ENCODE measurements at regions not wholly inside any gene's neighbourhood (a gene's known extent, or its start where the extent isn't known, plus 50 kb on each side); places are given as distances from the start of the nearest gene placed in this dataset.

DNA sequence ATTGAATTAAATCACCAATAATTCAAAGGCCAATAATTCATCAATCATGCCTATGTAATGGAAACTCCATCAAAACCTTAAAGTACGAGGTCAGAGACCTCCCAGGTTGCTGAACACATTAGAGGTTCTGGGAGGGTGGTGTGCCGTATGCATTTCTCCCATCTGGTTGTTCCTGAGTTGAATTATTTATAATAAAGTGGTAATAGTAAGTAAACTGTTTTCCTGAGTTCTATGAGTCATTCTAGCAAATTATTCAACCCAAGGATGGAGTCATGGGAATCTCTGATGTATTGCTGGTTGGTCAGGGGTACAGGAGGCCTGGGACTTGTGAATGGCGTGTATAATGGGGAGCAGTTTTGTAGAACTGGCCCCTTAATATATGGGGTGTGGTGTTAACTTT, 191.7 kb downstream of the CARTPT start:
- no peak for TF ChIP-seq POLR2G (IDR thresholded peaks at IDR 0.05; ENCODE audit: low read depth, low read length)
- no peak for TF ChIP-seq NFATC3 (CRISPR knock-in tag; IDR thresholded peaks at IDR 0.05)
- TF ChIP-seq NR1H2 (CRISPR knock-in tag; IDR thresholded peaks at IDR 0.05; ENCODE audit: borderline replicate concordance, low read depth): no peak
- TF ChIP-seq ATF1 (CRISPR knock-in tag; IDR thresholded peaks at IDR 0.05): no peak
- no peak for TF ChIP-seq CTCF (CRISPR knock-in tag; IDR thresholded peaks at IDR 0.05)
- TF ChIP-seq, protein P1, sequence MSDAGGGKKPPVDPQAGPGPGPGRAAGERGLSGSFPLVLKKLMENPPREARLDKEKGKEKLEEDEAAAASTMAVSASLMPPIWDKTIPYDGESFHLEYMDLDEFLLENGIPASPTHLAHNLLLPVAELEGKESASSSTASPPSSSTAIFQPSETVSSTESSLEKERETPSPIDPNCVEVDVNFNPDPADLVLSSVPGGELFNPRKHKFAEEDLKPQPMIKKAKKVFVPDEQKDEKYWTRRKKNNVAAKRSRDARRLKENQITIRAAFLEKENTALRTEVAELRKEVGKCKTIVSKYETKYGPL (CRISPR knock-in tag; IDR thresholded peaks at IDR 0.05): no peak
- TF ChIP-seq ZNF780A (CRISPR knock-in tag; IDR thresholded peaks at IDR 0.05): no peak
- TF ChIP-seq HDAC2 (CRISPR knock-in tag; IDR thresholded peaks at IDR 0.05): no peak
